ENCODE measurements at regions not wholly inside any gene's neighbourhood (a gene's known extent, or its start where the extent isn't known, plus 50 kb on each side); places are given as distances from the start of the nearest gene placed in this dataset.

GRCh38 chr2:150976604-150977003, 285.1 kb downstream of the RBM43 start:
- no peak overlapping the region for H3K4me3 ChIP-seq
- TF ChIP-seq CTCF (IDR thresholded peaks at IDR 0.05; ENCODE audit: control extremely low read depth, extremely low read depth): no peak
- H3K36me3 ChIP-seq (ENCODE audit: control insufficient read depth in 4 of 4, insufficient read depth in 4 of 4, low read length in 4 of 4): no peaks in the 10 kb centered on the region
- no peaks in the 10 kb centered on the region for H3K9me3 ChIP-seq (ENCODE audit: control insufficient read depth in 4 of 4, insufficient read depth in 3 of 4, low read length in 3 of 4)
- H3K9ac ChIP-seq (ENCODE audit: insufficient read depth in 1 of 2, low read length in 2 of 2): no peak overlapping the region
- no peak overlapping the region for H3K27ac ChIP-seq (ENCODE audit: low read depth in 1 of 2, low read length in 1 of 2)
- DNase-seq (no peak), ATAC-seq (ENCODE audit: insufficient read depth, low FRiP score) (no peak)
- H3K4me1 ChIP-seq (ENCODE audit: control insufficient read depth in 5 of 5, insufficient read depth in 5 of 5, low read length in 5 of 5): peaks cover 0 to 5% (median 0%) of the 10 kb centered on the region in 5 donors
- no peaks in the 10 kb centered on the region for H3K27me3 ChIP-seq (ENCODE audit: control insufficient read depth in 3 of 3, insufficient read depth in 3 of 3, low read length in 2 of 3)

- no peaks in the 10 kb centered on the region for H3K9me3 ChIP-seq (ENCODE audit: control insufficient read depth in 4 of 4, insufficient read depth in 3 of 4, low read length in 3 of 4)
- H3K9ac ChIP-seq (ENCODE audit: insufficient read depth in 1 of 2, low read length in 2 of 2): no peak overlapping the region
- H3K36me3 ChIP-seq (ENCODE audit: control insufficient read depth in 4 of 4, insufficient read depth in 4 of 4, low read length in 4 of 4): no peaks in the 10 kb centered on the region
- no peak overlapping the region for H3K4me3 ChIP-seq
- no peak for DNase-seq
- no peak overlapping the region for H3K27ac ChIP-seq (ENCODE audit: low read depth in 1 of 2, low read length in 1 of 2)
- peaks cover 0 to 5% (median 0%) of the 10 kb centered on the region in 5 donors for H3K4me1 ChIP-seq (ENCODE audit: control insufficient read depth in 5 of 5, insufficient read depth in 5 of 5, low read length in 5 of 5)
- TF ChIP-seq CTCF (IDR thresholded peaks at IDR 0.05; ENCODE audit: control extremely low read depth, extremely low read depth): no peak
- ATAC-seq (ENCODE audit: insufficient read depth, low FRiP score): no peak
- H3K27me3 ChIP-seq (ENCODE audit: control insufficient read depth in 3 of 3, insufficient read depth in 3 of 3, low read length in 2 of 3): no peaks in the 10 kb centered on the region
These were observed 286.8 kb downstream of the RBM43 start for GRCh38 chr2:150974864-150975263.

GRCh38 chr2:150974234-150974633, 287.4 kb downstream of the RBM43 start:
- WGBS, 2 donors: 85 to 93% methylated on average over 1 of the region's 1 CpG

More at GRCh38 chr2:150974234-150974633, 287.4 kb downstream of the RBM43 start:
- H3K27me3 ChIP-seq (ENCODE audit: control insufficient read depth in 3 of 3, insufficient read depth in 3 of 3, low read length in 2 of 3): no peaks in the 10 kb centered on the region
- H3K27ac ChIP-seq (ENCODE audit: low read depth in 1 of 2, low read length in 1 of 2): no peak overlapping the region
- H3K4me3 ChIP-seq: no peak overlapping the region
- peaks cover 0 to 5% (median 0%) of the 10 kb centered on the region in 5 donors for H3K4me1 ChIP-seq (ENCODE audit: control insufficient read depth in 5 of 5, insufficient read depth in 5 of 5, low read length in 5 of 5)
- no peak for DNase-seq
- no peak overlapping the region for H3K9ac ChIP-seq (ENCODE audit: insufficient read depth in 1 of 2, low read length in 2 of 2)
- ATAC-seq (ENCODE audit: insufficient read depth, low FRiP score): no peak
- no peaks in the 10 kb centered on the region for H3K9me3 ChIP-seq (ENCODE audit: control insufficient read depth in 4 of 4, insufficient read depth in 3 of 4, low read length in 3 of 4)
- no peaks in the 10 kb centered on the region for H3K36me3 ChIP-seq (ENCODE audit: control insufficient read depth in 4 of 4, insufficient read depth in 4 of 4, low read length in 4 of 4)
- TF ChIP-seq CTCF (IDR thresholded peaks at IDR 0.05; ENCODE audit: control extremely low read depth, extremely low read depth): no peak

Data from lung (tissue), 11 donors.